ENCODE measurements at regions not wholly inside any gene's neighbourhood (a gene's known extent, or its start where the extent isn't known, plus 50 kb on each side); places are given as distances from the start of the nearest gene placed in this dataset.

DNA sequence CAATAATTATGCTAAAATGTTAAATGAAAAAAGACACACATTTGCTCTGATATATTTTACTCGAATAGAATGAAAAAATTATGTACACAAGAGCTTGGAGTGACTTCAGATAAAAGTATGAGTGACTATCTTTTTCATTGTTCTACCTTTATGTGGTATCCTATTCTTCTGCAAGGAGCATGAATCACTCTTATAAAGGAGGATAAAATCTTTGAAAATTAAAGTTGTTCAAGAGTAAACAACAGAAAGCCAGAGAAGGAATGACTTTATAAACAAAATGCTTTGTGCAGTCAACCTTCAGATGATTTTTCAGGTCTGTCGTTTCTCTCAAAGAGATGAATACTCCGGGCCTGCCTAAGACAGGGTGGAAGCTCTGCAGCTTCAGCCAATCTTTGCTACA is 215.3 kb downstream of the FOXA2 start:
- TF ChIP-seq POLR2A (IDR thresholded peaks at IDR 0.05), result no peak
- TF ChIP-seq, protein P1, sequence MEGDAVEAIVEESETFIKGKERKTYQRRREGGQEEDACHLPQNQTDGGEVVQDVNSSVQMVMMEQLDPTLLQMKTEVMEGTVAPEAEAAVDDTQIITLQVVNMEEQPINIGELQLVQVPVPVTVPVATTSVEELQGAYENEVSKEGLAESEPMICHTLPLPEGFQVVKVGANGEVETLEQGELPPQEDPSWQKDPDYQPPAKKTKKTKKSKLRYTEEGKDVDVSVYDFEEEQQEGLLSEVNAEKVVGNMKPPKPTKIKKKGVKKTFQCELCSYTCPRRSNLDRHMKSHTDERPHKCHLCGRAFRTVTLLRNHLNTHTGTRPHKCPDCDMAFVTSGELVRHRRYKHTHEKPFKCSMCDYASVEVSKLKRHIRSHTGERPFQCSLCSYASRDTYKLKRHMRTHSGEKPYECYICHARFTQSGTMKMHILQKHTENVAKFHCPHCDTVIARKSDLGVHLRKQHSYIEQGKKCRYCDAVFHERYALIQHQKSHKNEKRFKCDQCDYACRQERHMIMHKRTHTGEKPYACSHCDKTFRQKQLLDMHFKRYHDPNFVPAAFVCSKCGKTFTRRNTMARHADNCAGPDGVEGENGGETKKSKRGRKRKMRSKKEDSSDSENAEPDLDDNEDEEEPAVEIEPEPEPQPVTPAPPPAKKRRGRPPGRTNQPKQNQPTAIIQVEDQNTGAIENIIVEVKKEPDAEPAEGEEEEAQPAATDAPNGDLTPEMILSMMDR (IDR thresholded peaks at IDR 0.05), result no peak

All from stomach (tissue), 4 donors.